T-helper 2 cell treated with Interferon-gamma antibody and Interleukin-4, amounts not matched to agents 5 μg/mL and 100 μg/mL, for 36 hours (primary cell): ENCODE measurements at regions not wholly inside any gene's neighbourhood (a gene's known extent, or its start where the extent isn't known, plus 50 kb on each side); places are given as distances from the start of the nearest gene placed in this dataset.
A peak's percentile ranks its signal among the peaks of the same experiment; 100 is the strongest.

Experiments
- DNase-seq: peaks from one replicate; pipeline ENCODE4 v3.0.0; 2021; ENCODE audit warnings: low spot score
- H3K27ac Mint-ChIP-seq: one replicate; pipeline ENCODE4 v1.8.0; 2021; ENCODE audit warnings: mild to moderate bottlenecking, mixed read lengths
- H3K27me3 Mint-ChIP-seq: one replicate; pipeline ENCODE4 v1.8.0; 2021; ENCODE audit warnings: low read depth, mixed read lengths
- H3K36me3 Mint-ChIP-seq: one replicate; pipeline ENCODE4 v1.8.0; 2021; ENCODE audit warnings: low read depth, mixed read lengths
- H3K4me1 Mint-ChIP-seq: one replicate; pipeline ENCODE4 v1.8.0; 2021; ENCODE audit warnings: low read depth, mixed read lengths
- H3K4me3 Mint-ChIP-seq: one replicate; pipeline ENCODE4 v1.8.0; 2022; ENCODE audit warnings: mild to moderate bottlenecking, moderate library complexity, mixed read lengths
- H3K9me3 Mint-ChIP-seq: one replicate; pipeline ENCODE4 v1.8.0; 2021; ENCODE audit warnings: mixed read lengths

GRCh38 chr1:36590771-36591170, 108.1 kb upstream of the CSF3R start:
- peaks cover 2% of the 10 kb centered on the region for H3K4me1 Mint-ChIP-seq
- H3K9me3 Mint-ChIP-seq, result no peaks in the 10 kb centered on the region
- H3K36me3 Mint-ChIP-seq, result no peaks in the 10 kb centered on the region
- H3K27me3 Mint-ChIP-seq, result peaks cover 20% of the 10 kb centered on the region
- H3K4me3 Mint-ChIP-seq, result no peak overlapping the region
- H3K27ac Mint-ChIP-seq, result no peak overlapping the region
- DNase-seq, result no peak

- peaks cover 23% of the 10 kb centered on the region for H3K27me3 Mint-ChIP-seq
- no peaks in the 10 kb centered on the region for H3K36me3 Mint-ChIP-seq
- no peaks in the 10 kb centered on the region for H3K9me3 Mint-ChIP-seq
- H3K27ac Mint-ChIP-seq, result no peak overlapping the region
- H3K4me3 Mint-ChIP-seq, result no peak overlapping the region
- DNase-seq, result no peak
- peaks cover 2% of the 10 kb centered on the region for H3K4me1 Mint-ChIP-seq
Observed at GRCh38 chr1:36590264-36590663, 107.6 kb upstream of the CSF3R start.

- Mint-ChIP-seq H3K4me3 (no peak overlapping the region), H3K36me3 (no peaks in the 10 kb centered on the region), H3K4me1 (peaks cover 2% of the 10 kb centered on the region), H3K27ac (no peak overlapping the region), H3K27me3 (peaks cover 26% of the 10 kb centered on the region), H3K9me3 (no peaks in the 10 kb centered on the region)
- no peak for DNase-seq
Observed at GRCh38 chr1:36588972-36589371, 106.3 kb upstream of the CSF3R start.

- H3K4me1 Mint-ChIP-seq, result no peaks in the 10 kb centered on the region
- H3K4me3 Mint-ChIP-seq, result no peak overlapping the region
- DNase-seq, result no peak
- peaks cover 34% of the 10 kb centered on the region for H3K27me3 Mint-ChIP-seq
- H3K9me3 Mint-ChIP-seq, result no peaks in the 10 kb centered on the region
- H3K36me3 Mint-ChIP-seq, result no peaks in the 10 kb centered on the region
- no peak overlapping the region for H3K27ac Mint-ChIP-seq
Observed at GRCh38 chr1:36585569-36586548, 103.1 kb upstream of the CSF3R start.

GRCh38 chr1:36584874-36585453, 102.3 kb upstream of the CSF3R start:
- H3K9me3 Mint-ChIP-seq, result no peaks in the 10 kb centered on the region
- H3K4me1 Mint-ChIP-seq, result no peaks in the 10 kb centered on the region
- peaks cover 34% of the 10 kb centered on the region for H3K27me3 Mint-ChIP-seq
- H3K4me3 Mint-ChIP-seq, result no peak overlapping the region
- H3K36me3 Mint-ChIP-seq, result no peaks in the 10 kb centered on the region
- no peak for DNase-seq
- no peak overlapping the region for H3K27ac Mint-ChIP-seq

GRCh38 chr1:36583980-36584782, 101.5 kb upstream of the CSF3R start:
- H3K9me3 Mint-ChIP-seq, result no peaks in the 10 kb centered on the region
- no peak overlapping the region for H3K4me3 Mint-ChIP-seq

GRCh38 chr1:36583080-36583479, 100.4 kb upstream of the CSF3R start:
- Mint-ChIP-seq H3K4me1 (no peaks in the 10 kb centered on the region), H3K27ac (no peak overlapping the region), H3K9me3 (no peaks in the 10 kb centered on the region), H3K36me3 (no peaks in the 10 kb centered on the region), H3K27me3 (peaks cover 31% of the 10 kb centered on the region), H3K4me3 (no peak overlapping the region)
- no peak for DNase-seq

More at GRCh38 chr1:36583980-36584782, 101.5 kb upstream of the CSF3R start:
- no peak for DNase-seq
- H3K27ac Mint-ChIP-seq, result no peak overlapping the region
- H3K4me1 Mint-ChIP-seq, result no peaks in the 10 kb centered on the region
- peaks cover 31% of the 10 kb centered on the region for H3K27me3 Mint-ChIP-seq
- no peaks in the 10 kb centered on the region for H3K36me3 Mint-ChIP-seq

- Mint-ChIP-seq H3K4me1 (no peaks in the 10 kb centered on the region), H3K27ac (no peak overlapping the region), H3K36me3 (no peaks in the 10 kb centered on the region), H3K4me3 (no peak overlapping the region), H3K9me3 (no peaks in the 10 kb centered on the region), H3K27me3 (peaks cover 31% of the 10 kb centered on the region)
- no peak for DNase-seq
Observed at GRCh38 chr1:36582066-36582755, 99.5 kb upstream of the CSF3R start.

GRCh38 chr1:36580524-36580923, 97.8 kb upstream of the CSF3R start:
- H3K4me3 Mint-ChIP-seq, result no peak overlapping the region
- H3K27ac Mint-ChIP-seq, result no peak overlapping the region
- H3K9me3 Mint-ChIP-seq, result no peaks in the 10 kb centered on the region
- no peaks in the 10 kb centered on the region for H3K4me1 Mint-ChIP-seq
- DNase-seq, result no peak
- peaks cover 21% of the 10 kb centered on the region for H3K27me3 Mint-ChIP-seq
- H3K36me3 Mint-ChIP-seq, result no peaks in the 10 kb centered on the region

GRCh38 chr1:36579039-36579438, 96.3 kb upstream of the CSF3R start:
- Mint-ChIP-seq H3K4me1 (no peaks in the 10 kb centered on the region), H3K4me3 (no peak overlapping the region), H3K27me3 (peaks cover 16% of the 10 kb centered on the region), H3K27ac (no peak overlapping the region), H3K9me3 (no peaks in the 10 kb centered on the region), H3K36me3 (no peaks in the 10 kb centered on the region)
- DNase-seq, result no peak

- H3K9me3 Mint-ChIP-seq, result no peaks in the 10 kb centered on the region
- DNase-seq, result no peak
- no peak overlapping the region for H3K4me3 Mint-ChIP-seq
- no peaks in the 10 kb centered on the region for H3K4me1 Mint-ChIP-seq
- H3K36me3 Mint-ChIP-seq, result no peaks in the 10 kb centered on the region
- H3K27me3 Mint-ChIP-seq, result peaks cover 15% of the 10 kb centered on the region
- H3K27ac Mint-ChIP-seq, result no peak overlapping the region
Observed at GRCh38 chr1:36576551-36577110, 93.9 kb upstream of the CSF3R start.

- Mint-ChIP-seq H3K9me3 (no peaks in the 10 kb centered on the region), H3K27me3 (peaks cover 12% of the 10 kb centered on the region), H3K27ac (no peak overlapping the region), H3K4me3 (no peak overlapping the region), H3K36me3 (no peaks in the 10 kb centered on the region), H3K4me1 (no peaks in the 10 kb centered on the region)
- peak; percentile 5 for DNase-seq
Observed at GRCh38 chr1:36576118-36576517, 93.4 kb upstream of the CSF3R start.

- no peaks in the 10 kb centered on the region for H3K9me3 Mint-ChIP-seq
- H3K4me1 Mint-ChIP-seq, result no peaks in the 10 kb centered on the region
- no peak overlapping the region for H3K4me3 Mint-ChIP-seq
- DNase-seq, result no peak
- H3K27ac Mint-ChIP-seq, result no peak overlapping the region
- peaks cover 11% of the 10 kb centered on the region for H3K27me3 Mint-ChIP-seq
- H3K36me3 Mint-ChIP-seq, result no peaks in the 10 kb centered on the region
Observed at GRCh38 chr1:36573445-36573844, 90.7 kb upstream of the CSF3R start.
